Mucosa of descending colon (tissue), 3 donors: ENCODE measurements at regions not wholly inside any gene's neighbourhood (a gene's known extent, or its start where the extent isn't known, plus 50 kb on each side); places are given as distances from the start of the nearest gene placed in this dataset.

ENCODE experiments used
- ATAC-seq: fragments of 200-7000 bp; cut with Tn5 transposase; one replicate; pipeline ENCODE4 v1.9.1; 2020; ENCODE audit warnings: mild to moderate bottlenecking, moderate library complexity
- DNase-seq, 3 donors: peaks; one replicate each; pipeline ENCODE4 v3.0.0-alpha.2; 2020
- H3K36me3 ChIP-seq: fragments of 200-600 bp; one replicate; pipeline ENCODE4 v1.8.0; 2021; ENCODE audit warnings: low read depth, mild to moderate bottlenecking
- H3K4me1 ChIP-seq: fragments of 200-600 bp; one replicate; pipeline ENCODE4 v1.8.0; 2021; ENCODE audit warnings: low read depth, mild to moderate bottlenecking
- H3K4me3 ChIP-seq: fragments of 200-600 bp; one replicate; pipeline ENCODE4 v1.8.0; 2021; ENCODE audit warnings: mild to moderate bottlenecking
- H3K9me3 ChIP-seq: fragments of 200-600 bp; one replicate; pipeline ENCODE4 v1.8.0; 2021; ENCODE audit warnings: mild to moderate bottlenecking
- CTCF ChIP-seq: fragments of 200-600 bp; IDR thresholded peaks from one replicate; pipeline ENCODE4 v1.8.0; 2022; ENCODE audit warnings: antibody characterized with exemption, mild to moderate bottlenecking
- intact Hi-C, 2 donors: fragments of 100-400 bp; cut with DNase I in 1 of 2; cut with micrococcal nuclease in 1 of 2; formaldehyde crosslinking; loops; one replicate each; pipeline versions ENCODE4 v1.11.0 to v1.11.1; 2022; cut with DNase I, micrococcal nuclease
- donor health status: DM: no; HTN: no; CAD: no; lungs with moderate emphysema.
- donor health status: DM: no; HTN: no; CAD: no.
- donor health status: DM: no; HTN: yes; CAD: no.

- intact Hi-C loops = no loop called here
- no peak for TF ChIP-seq CTCF
- no peaks in the 10 kb centered on the region for H3K4me1 ChIP-seq
- H3K4me3 ChIP-seq = no peak overlapping the region
- no peaks in the 10 kb centered on the region for H3K9me3 ChIP-seq
- no peaks in the 10 kb centered on the region for H3K36me3 ChIP-seq
- DNase-seq (no peak), ATAC-seq (peak; percentile 89)
Observed at GRCh38 chr9:75429531-75430475, 341.5 kb downstream of the OSTF1 start.

- Histone ChIP-seq H3K4me3 (no peak overlapping the region), H3K4me1 (no peaks in the 10 kb centered on the region), H3K36me3 (no peaks in the 10 kb centered on the region), H3K9me3 (no peaks in the 10 kb centered on the region)
- DNase-seq = no peak
- no peak for ATAC-seq
- intact Hi-C loops = no loop called here
- no peak for TF ChIP-seq CTCF
Observed at GRCh38 chr9:75431375-75431774, 343.1 kb downstream of the OSTF1 start.

- DNase-seq (no peak), ATAC-seq (no peak)
- no peak for TF ChIP-seq CTCF
- H3K4me1 ChIP-seq = no peaks in the 10 kb centered on the region
- H3K36me3 ChIP-seq = no peaks in the 10 kb centered on the region
- H3K4me3 ChIP-seq = no peak overlapping the region
- no peaks in the 10 kb centered on the region for H3K9me3 ChIP-seq
- intact Hi-C loops = no loop called here
Observed at GRCh38 chr9:75432386-75432785, 344.1 kb downstream of the OSTF1 start.

GRCh38 chr9:75432888-75433287 lies 344.6 kb downstream of the OSTF1 start:
- TF ChIP-seq CTCF = no peak
- Histone ChIP-seq H3K9me3 (no peaks in the 10 kb centered on the region), H3K4me1 (no peaks in the 10 kb centered on the region), H3K4me3 (no peak overlapping the region), H3K36me3 (no peaks in the 10 kb centered on the region)
- ATAC-seq (no peak), DNase-seq (no peak)
- intact Hi-C loops = no loop called here

- no peaks in the 10 kb centered on the region for H3K36me3 ChIP-seq
- no peak for DNase-seq
- no peak for TF ChIP-seq CTCF
- H3K4me1 ChIP-seq = no peaks in the 10 kb centered on the region
- intact Hi-C loops = no loop called here
- no peaks in the 10 kb centered on the region for H3K9me3 ChIP-seq
- H3K4me3 ChIP-seq = no peak overlapping the region
- ATAC-seq = no peak
Observed at GRCh38 chr9:75438716-75439115, 350.4 kb downstream of the OSTF1 start.
